Retinal pigment epithelial cell (primary cell): ENCODE measurements at regions not wholly inside any gene's neighbourhood (a gene's known extent, or its start where the extent isn't known, plus 50 kb on each side); places are given as distances from the start of the nearest gene placed in this dataset.
A peak's percentile ranks its signal among the peaks of the same experiment; 100 is the strongest.

ENCODE experiments used
- DNase-seq: peaks from one replicate; pipeline ENCODE4 v3.0.0-alpha.2; 2010; ENCODE audit warnings: low read depth
- H3K4me3 ChIP-seq: 2 replicates; pipeline ENCODE4 v1.5.1; 2011; ENCODE audit warnings: mild to moderate bottlenecking, low read length, control low read depth, moderate library complexity
- TF ChIP-seq, protein P1 (sequence below): conservative IDR thresholded peaks from 2 replicates; pipeline ENCODE4 v1.5.1; 2011; ENCODE audit warnings: low read depth, low read length, control low read depth, inconsistent platforms

DNA sequence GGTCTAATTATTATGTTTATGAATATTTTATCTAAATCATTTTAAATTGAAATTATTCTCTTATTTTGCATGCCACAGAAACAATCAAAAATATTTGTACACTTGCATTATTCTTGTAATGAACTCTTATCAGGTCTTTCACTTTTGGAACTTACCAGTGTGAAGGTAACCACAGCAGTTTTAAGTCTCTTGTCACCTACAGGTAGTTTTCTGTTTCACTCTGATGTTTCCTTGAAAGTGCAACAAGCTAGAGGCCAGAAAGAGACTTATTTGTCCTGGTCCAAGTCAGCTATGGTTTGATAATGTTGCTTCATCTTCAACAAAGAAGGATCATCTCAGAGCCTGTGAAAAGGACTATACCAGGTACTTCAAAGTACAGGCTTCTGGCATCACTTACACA lies 133.4 kb upstream of the NBEA start:
- no peak for DNase-seq
- no peak overlapping the region for H3K4me3 ChIP-seq
- TF ChIP-seq, protein P1, sequence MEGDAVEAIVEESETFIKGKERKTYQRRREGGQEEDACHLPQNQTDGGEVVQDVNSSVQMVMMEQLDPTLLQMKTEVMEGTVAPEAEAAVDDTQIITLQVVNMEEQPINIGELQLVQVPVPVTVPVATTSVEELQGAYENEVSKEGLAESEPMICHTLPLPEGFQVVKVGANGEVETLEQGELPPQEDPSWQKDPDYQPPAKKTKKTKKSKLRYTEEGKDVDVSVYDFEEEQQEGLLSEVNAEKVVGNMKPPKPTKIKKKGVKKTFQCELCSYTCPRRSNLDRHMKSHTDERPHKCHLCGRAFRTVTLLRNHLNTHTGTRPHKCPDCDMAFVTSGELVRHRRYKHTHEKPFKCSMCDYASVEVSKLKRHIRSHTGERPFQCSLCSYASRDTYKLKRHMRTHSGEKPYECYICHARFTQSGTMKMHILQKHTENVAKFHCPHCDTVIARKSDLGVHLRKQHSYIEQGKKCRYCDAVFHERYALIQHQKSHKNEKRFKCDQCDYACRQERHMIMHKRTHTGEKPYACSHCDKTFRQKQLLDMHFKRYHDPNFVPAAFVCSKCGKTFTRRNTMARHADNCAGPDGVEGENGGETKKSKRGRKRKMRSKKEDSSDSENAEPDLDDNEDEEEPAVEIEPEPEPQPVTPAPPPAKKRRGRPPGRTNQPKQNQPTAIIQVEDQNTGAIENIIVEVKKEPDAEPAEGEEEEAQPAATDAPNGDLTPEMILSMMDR: no peak

DNA sequence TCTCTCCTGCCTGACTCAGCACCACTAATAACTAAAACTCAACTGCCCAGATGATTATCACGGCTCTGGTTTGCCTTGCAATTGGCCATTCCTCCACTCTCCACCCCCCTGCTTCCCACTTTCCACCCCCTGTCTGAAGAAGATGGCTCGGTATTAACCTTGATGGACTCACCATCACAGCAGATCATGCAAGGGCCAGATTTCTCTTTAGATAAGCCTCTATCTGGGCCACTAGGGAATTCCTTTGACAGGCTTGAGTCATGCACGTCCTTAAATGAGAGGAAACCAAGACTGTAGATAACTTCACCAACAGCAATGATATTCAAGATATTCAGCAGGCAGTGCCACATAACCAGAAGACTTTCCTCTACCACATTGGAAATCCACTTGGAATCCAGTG lies 131.1 kb upstream of the NBEA start:
- no peak overlapping the region for H3K4me3 ChIP-seq
- DNase-seq: no peak
- TF ChIP-seq, protein P1: no peak

DNA sequence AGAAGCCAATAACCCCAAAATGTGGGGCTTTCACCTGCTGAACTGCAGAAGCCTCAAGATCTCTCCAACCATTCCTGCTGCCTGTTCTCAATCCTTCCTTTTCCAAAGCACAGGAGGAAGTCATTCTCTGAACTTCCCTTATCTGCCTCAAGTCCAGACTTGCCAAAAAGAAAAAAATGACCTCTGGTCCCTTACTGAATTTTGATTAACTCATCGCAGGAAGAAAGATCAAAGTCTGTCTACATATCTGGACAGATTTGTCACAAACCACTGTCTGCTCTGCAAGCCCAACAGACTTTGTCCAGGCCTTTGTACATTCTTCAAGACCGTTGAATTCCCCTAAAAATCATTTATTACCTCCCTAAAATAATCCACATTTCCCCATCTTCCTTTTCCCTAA lies 126.5 kb upstream of the NBEA start:
- TF ChIP-seq, protein P1: no peak
- DNase-seq: no peak
- no peak overlapping the region for H3K4me3 ChIP-seq

DNA sequence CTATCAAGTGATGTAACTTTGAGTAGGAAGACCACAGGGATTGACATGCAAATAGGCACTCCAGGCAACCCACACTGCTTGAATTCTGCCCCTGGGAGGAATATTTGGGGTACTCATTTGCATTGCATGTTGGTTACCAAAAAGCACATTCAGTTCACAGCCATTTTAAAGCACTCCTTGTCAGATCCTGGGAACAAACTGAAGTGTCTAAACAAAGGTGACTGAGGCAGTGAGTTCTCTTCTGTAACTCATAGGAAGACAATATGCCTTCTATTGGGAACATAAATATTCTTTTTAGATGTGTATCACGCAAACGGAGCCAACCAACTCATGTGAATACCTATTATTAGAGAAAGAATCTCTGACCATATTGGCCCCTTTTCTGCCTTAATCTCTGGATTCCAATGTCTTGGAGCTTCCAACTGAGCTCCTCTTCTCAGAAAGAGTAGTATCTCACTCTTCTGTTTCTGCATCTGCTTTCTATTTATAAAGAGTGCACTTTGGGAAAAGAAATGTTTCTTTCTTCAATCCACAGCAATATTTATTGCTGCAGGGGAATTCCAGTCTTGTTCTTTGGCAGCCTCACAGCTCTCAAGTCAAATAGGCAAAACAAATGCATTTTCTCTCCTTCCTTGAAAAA lies 125.7 kb upstream of the NBEA start:
- no peak overlapping the region for H3K4me3 ChIP-seq
- DNase-seq: no peak
- TF ChIP-seq, protein P1: no peak

DNA sequence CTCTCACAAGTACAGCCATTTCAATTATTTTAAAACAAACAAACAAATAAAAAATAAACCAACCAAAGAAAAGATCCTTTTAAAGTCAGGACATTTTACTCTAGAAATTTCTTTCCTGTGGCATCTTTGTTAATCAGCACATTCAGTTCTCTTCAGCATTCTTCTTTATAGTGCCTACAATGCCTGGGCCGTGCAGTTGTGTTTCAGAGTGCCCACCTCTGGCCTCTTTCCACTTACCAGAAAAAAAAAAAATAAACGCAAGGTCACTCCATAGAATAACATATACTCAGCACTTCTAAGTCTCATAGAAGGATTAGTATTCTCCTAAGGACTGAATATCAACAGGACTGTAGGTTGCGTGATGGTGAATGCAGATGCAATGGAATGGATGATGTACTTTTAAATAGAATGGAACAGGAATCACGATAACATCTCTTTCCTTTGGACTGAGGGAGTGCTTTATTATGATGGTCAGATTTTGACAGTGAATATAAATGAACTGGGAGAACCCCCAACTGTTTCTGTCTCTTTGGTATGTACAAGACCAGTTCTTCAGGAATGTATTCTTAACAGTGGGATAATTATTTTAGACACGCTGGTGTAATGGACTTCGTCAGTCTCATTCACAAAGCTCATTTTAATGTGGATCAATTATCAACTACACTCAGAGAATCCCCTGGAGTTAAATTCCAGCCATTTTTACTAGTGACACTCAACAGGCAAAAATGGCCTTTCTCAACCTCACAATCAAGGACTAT lies 125.0 kb upstream of the NBEA start:
- H3K4me3 ChIP-seq: no peak overlapping the region
- TF ChIP-seq, protein P1: no peak
- DNase-seq: no peak

DNA sequence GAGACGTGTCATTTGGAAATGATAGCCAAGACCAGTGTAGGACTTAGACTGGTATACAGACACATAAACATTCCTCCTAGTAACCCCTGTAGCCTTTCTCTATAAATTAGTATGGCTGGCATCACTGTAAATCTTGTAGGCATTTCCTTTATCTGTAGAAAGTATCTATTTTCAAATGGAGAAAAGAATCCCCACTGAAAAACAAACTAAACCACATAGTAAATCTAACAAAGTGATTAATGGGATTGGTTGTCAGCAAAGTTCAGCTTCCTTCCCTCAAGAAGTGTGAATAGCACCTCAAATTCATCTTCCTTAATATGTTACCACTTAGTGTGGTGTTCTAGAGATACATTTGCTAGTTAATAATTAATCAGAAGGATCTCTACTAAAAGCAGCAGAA lies 119.4 kb upstream of the NBEA start:
- no peak for DNase-seq
- TF ChIP-seq, protein P1: no peak
- no peak overlapping the region for H3K4me3 ChIP-seq

DNA sequence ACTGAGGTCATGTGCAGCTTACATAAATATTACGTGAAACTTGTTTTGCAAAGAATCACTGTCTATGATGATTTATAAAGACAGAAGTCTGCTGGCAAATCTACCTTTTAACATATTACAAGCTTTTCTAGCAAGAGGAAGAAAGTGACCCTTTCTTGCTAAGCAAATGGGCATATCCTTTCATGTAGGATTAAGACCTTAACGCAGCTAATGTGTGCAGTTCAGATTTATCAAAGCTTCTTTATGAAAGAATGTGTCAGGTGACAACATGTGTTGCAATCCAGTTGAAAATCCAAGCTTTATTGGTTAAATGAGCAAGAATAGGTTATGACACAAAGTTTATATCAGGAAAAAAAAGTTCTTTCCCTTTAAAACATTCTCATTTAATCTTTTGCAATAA lies 115.6 kb upstream of the NBEA start:
- no peak overlapping the region for H3K4me3 ChIP-seq
- peak; percentile 83 for DNase-seq
- TF ChIP-seq, protein P1: no peak
